ENCODE measurements at regions not wholly inside any gene's neighbourhood (a gene's known extent, or its start where the extent isn't known, plus 50 kb on each side); places are given as distances from the start of the nearest gene placed in this dataset.

DNA sequence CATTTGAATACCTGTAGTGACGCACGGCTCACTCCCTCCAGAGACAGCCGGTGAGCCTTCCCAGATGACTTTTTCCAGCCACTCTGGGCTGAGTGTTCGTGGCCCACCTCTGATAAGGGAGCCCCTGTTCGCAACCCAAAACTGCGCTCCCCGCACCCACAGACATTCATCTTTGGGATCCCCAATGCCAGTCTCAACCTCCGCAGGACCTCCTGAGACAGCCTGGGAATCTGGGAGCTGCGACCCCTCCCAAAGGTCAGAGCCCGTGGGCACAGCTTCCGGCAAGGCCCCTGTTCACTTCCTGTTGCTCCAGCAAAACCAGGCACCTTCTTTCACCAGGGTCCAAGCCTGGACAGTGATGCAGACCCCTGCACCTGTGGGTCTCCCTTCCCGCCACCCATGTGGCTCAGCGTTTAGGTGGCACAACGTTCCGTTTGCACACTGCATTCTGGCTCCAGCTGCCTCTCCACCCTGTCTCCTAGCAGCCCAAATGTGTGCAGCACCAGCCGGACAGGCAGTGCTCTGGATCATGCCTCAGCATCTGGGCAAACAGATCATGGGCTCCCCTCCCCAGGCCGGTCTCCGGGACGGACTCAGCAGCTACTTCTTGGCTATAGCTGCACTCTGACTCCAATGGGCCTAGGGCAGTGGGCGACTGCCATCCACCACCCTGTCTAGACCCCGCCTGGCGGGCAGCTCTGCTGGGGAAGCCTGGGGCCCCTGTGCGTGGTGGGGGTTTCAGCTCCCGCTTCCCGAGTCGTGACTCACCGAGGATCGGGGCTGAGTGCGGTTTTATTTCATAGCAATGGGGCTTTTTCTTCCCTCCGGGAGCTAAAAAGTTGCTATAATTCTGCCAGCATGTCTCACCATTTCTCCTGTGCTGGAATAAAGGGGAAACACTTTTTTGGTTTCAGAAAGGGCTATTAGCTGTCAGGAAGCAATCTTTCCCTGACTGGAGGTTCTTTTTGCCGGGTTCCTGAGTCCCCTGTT is 156.0 kb downstream of the OLFM1 start:
- no peak for DNase-seq
- H3K18ac ChIP-seq (ENCODE audit: low read length) = no peak overlapping the region
- no peak overlapping the region for H3K23ac ChIP-seq (ENCODE audit: low read length)
- no CpG with 5 or more reads among the region's 31 CpGs for WGBS (ENCODE audit: extremely low coverage, insufficient coverage, low lambda C conversion rate)
- no peak overlapping the region for H3K4ac ChIP-seq (ENCODE audit: low read depth, low read length)
- no peak overlapping the region for H3K9ac ChIP-seq (ENCODE audit: low read length)
- H4K8ac ChIP-seq (ENCODE audit: low read depth, low read length) = no peak overlapping the region
- H3K27me3 ChIP-seq (ENCODE audit: insufficient read depth, low read length, poor library complexity) = no peaks in the 10 kb centered on the region
- no peaks in the 10 kb centered on the region for H3K4me1 ChIP-seq (ENCODE audit: control insufficient read depth, low read depth, low read length)
- no peaks in the 10 kb centered on the region for H3K79me2 ChIP-seq (ENCODE audit: control insufficient read depth, insufficient read depth, low read length)
- no peak overlapping the region for H3K4me3 ChIP-seq (ENCODE audit: low read length)
- H2BK5ac ChIP-seq (ENCODE audit: low read length) = no peak overlapping the region
- H2BK15ac ChIP-seq (replicated peaks; ENCODE audit: low read depth) = no peak overlapping the region
- H3K79me1 ChIP-seq (ENCODE audit: low read length) = no peaks in the 10 kb centered on the region
- no peak overlapping the region for H3K27ac ChIP-seq (ENCODE audit: low read depth, low read length)
- H4K5ac ChIP-seq (ENCODE audit: low read length) = no peak overlapping the region
- H2AK5ac ChIP-seq (ENCODE audit: low read length) = no peak overlapping the region
- H2BK120ac ChIP-seq (ENCODE audit: low read depth, low read length) = no peak overlapping the region
- H3K56ac ChIP-seq (ENCODE audit: low read length) = no peak overlapping the region
- H3K36me3 ChIP-seq (ENCODE audit: control insufficient read depth, insufficient read depth, low read length) = no peaks in the 10 kb centered on the region
- H3K4me2 ChIP-seq (ENCODE audit: low read length) = no peak overlapping the region

DNA sequence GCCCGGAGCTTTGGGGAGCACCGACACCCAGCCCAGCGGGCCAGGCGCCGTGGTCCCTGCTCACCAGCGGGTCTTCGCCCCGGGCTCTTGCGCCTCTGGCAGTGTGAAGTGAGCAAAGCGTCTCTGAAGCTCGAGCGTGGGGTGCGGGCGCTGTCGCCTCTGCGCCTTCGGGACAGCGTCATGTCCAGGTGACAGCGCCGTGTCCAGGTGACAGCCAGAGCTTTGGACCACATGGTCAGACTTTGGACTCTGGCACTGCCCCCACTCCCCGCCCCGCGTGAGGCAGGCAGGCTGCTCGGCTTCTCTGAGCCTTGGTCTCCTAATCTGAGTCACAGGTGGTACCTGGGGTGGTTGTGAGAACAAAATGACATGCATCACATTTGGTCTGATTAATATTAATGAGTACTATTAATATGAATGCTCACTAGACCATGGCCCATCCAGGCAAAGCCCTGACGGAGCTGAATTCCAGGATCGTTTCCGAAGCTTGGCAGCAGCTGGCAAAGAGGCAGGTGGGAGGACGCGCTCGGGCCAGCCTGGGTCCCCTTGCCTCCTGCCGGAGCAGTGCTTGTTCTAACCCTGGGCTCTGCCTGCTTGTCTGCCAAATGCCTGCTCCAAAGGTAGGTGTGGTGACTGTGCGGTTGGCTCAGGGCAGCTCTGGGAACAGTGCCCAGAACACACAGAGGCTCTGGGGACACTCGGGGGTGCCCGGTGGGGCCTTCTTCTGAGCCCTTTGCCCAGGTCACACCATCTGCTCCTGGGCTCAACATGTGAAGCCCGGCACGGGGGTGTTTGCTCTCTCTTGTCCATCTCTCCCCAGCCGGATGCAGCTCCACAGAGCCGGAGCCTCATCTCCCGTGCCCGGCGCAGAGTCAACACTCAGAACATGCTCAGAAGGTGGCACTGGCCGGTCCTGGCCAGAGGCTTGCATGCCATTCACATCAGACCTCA is 157.1 kb downstream of the OLFM1 start:
- Histone ChIP-seq H3K4me1 (ENCODE audit: control insufficient read depth, low read depth, low read length) (no peaks in the 10 kb centered on the region), H3K56ac (ENCODE audit: low read length) (no peak overlapping the region), H3K4me3 (ENCODE audit: low read length) (no peak overlapping the region), H3K27me3 (ENCODE audit: insufficient read depth, low read length, poor library complexity) (no peaks in the 10 kb centered on the region), H3K4me2 (ENCODE audit: low read length) (no peak overlapping the region), H3K27ac (ENCODE audit: low read depth, low read length) (no peak overlapping the region), H3K36me3 (ENCODE audit: control insufficient read depth, insufficient read depth, low read length) (no peaks in the 10 kb centered on the region), H3K23ac (ENCODE audit: low read length) (no peak overlapping the region), H2BK5ac (ENCODE audit: low read length) (no peak overlapping the region), H3K79me2 (ENCODE audit: control insufficient read depth, insufficient read depth, low read length) (no peaks in the 10 kb centered on the region), H3K9ac (ENCODE audit: low read length) (no peak overlapping the region), H3K4ac (ENCODE audit: low read depth, low read length) (no peak overlapping the region), H4K5ac (ENCODE audit: low read length) (no peak overlapping the region), H2BK120ac (ENCODE audit: low read depth, low read length) (no peak overlapping the region), H2BK15ac (replicated peaks; ENCODE audit: low read depth) (no peak overlapping the region), H2AK5ac (ENCODE audit: low read length) (no peak overlapping the region), H3K79me1 (ENCODE audit: low read length) (no peaks in the 10 kb centered on the region), H3K18ac (ENCODE audit: low read length) (no peak overlapping the region), H4K8ac (ENCODE audit: low read depth, low read length) (no peak overlapping the region)
- no CpG with 5 or more reads among the region's 42 CpGs for WGBS (ENCODE audit: extremely low coverage, insufficient coverage, low lambda C conversion rate)
- no peak for DNase-seq

DNA sequence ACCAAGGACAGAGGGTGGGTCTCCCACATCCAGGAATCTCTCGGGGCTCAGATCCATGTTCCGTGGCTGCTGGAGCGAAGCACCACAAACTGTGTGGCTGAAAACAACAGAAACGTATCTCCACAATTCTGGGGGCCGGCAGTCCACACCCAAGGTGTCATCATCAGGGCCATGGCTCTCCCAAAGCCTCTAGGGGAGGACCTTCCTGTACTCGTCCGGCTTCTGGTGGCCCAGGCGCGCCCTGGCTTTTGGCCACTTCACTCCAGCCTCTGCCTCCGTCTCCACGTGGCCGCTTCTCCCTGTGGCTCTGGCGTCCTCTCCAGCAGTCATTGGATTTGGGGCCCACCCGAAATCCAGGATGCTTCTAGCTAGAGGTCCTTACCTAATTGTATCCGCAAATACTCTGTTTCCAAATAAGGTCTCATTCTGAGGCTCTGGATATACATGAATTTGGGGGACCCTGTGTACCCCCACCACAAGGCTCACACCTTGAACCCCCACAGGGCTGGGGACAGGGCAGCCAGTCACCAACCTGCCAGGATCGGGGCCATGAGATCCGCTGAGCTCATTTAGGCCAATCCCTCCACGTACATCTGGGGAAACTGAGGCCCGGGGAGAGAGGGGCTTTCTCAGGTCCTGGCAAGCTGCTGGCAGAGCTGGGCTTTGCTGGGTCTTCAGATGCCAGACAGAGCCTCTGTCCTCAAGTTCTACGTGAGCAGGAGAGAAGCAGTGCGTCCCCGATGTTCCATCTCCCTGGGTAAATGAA is 158.2 kb downstream of the OLFM1 start:
- no peak overlapping the region for H3K4ac ChIP-seq (ENCODE audit: low read depth, low read length)
- H4K5ac ChIP-seq (ENCODE audit: low read length) = no peak overlapping the region
- no peak overlapping the region for H2BK5ac ChIP-seq (ENCODE audit: low read length)
- no peaks in the 10 kb centered on the region for H3K36me3 ChIP-seq (ENCODE audit: control insufficient read depth, insufficient read depth, low read length)
- H2BK120ac ChIP-seq (ENCODE audit: low read depth, low read length) = no peak overlapping the region
- no peak overlapping the region for H3K23ac ChIP-seq (ENCODE audit: low read length)
- H3K9ac ChIP-seq (ENCODE audit: low read length) = no peak overlapping the region
- H3K4me3 ChIP-seq (ENCODE audit: low read length) = no peak overlapping the region
- no peak overlapping the region for H2BK15ac ChIP-seq (replicated peaks; ENCODE audit: low read depth)
- no peak overlapping the region for H4K8ac ChIP-seq (ENCODE audit: low read depth, low read length)
- no CpG with 5 or more reads among the region's 22 CpGs for WGBS (ENCODE audit: extremely low coverage, insufficient coverage, low lambda C conversion rate)
- H3K27ac ChIP-seq (ENCODE audit: low read depth, low read length) = no peak overlapping the region
- no peaks in the 10 kb centered on the region for H3K4me1 ChIP-seq (ENCODE audit: control insufficient read depth, low read depth, low read length)
- no peaks in the 10 kb centered on the region for H3K79me1 ChIP-seq (ENCODE audit: low read length)
- no peak overlapping the region for H3K18ac ChIP-seq (ENCODE audit: low read length)
- no peak overlapping the region for H3K4me2 ChIP-seq (ENCODE audit: low read length)
- H3K79me2 ChIP-seq (ENCODE audit: control insufficient read depth, insufficient read depth, low read length) = no peaks in the 10 kb centered on the region
- no peak for DNase-seq
- no peak overlapping the region for H3K56ac ChIP-seq (ENCODE audit: low read length)
- no peaks in the 10 kb centered on the region for H3K27me3 ChIP-seq (ENCODE audit: insufficient read depth, low read length, poor library complexity)
- H2AK5ac ChIP-seq (ENCODE audit: low read length) = no peak overlapping the region

DNA sequence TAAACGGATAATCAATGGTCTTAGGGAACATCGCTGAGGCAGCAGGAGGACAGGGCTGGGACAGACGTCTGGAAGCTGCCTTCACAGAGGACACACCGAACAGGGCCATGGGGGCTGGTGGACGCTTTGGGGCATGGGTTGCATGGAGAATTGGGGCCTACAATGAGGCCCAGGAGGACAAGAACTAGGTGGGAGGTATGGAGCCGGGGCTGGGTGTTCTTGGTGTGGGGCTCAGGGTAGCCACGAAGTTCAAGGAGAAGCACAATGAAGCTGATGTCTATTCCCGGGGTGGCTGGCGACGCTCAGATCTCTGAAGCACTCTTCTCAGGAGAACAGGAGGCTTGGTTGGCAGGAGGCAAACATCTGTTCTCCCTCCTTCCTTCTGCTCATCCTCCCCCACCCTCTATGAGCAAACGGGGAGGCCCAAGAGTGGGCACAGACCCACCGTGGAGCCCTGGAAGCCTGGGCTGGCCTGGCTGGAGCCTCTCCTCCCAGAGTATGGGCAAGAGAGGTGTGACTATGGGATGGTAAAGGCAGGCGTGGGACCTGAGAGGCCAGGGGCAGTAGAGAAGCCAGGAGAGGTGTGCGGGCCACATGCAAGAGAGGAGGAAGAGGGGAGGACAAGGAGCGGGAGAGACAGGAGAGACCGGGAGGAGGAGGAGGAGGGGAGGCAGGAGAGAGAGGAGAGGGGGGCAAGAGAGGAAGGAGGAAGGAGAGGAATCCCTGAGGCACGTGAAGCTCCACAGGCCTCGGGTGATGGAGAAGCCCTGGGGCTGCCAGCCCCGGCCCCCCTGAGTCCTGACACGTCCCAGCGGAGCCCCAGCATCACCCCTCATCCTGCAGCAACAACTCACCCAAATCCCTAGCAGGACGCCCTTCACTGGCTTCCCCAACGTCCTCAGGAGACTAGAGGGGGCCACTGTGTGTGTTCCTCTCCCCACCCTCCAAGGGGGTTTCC is 159.1 kb downstream of the OLFM1 start:
- Histone ChIP-seq H4K5ac (ENCODE audit: low read length) (no peak overlapping the region), H3K9ac (ENCODE audit: low read length) (no peak overlapping the region), H3K27me3 (ENCODE audit: insufficient read depth, low read length, poor library complexity) (no peaks in the 10 kb centered on the region)

More for the DNA sequence above, 159.1 kb downstream of the OLFM1 start:
- no CpG with 5 or more reads among the region's 23 CpGs for WGBS (ENCODE audit: extremely low coverage, insufficient coverage, low lambda C conversion rate)
- Histone ChIP-seq H2AK5ac (ENCODE audit: low read length) (no peak overlapping the region), H3K56ac (ENCODE audit: low read length) (no peak overlapping the region), H3K18ac (ENCODE audit: low read length) (no peak overlapping the region), H2BK15ac (replicated peaks; ENCODE audit: low read depth) (no peak overlapping the region), H3K4me2 (ENCODE audit: low read length) (no peak overlapping the region), H3K27ac (ENCODE audit: low read depth, low read length) (no peak overlapping the region), H3K79me2 (ENCODE audit: control insufficient read depth, insufficient read depth, low read length) (no peaks in the 10 kb centered on the region), H2BK120ac (ENCODE audit: low read depth, low read length) (no peak overlapping the region), H3K79me1 (ENCODE audit: low read length) (no peaks in the 10 kb centered on the region), H3K4me1 (ENCODE audit: control insufficient read depth, low read depth, low read length) (no peaks in the 10 kb centered on the region), H3K4ac (ENCODE audit: low read depth, low read length) (no peak overlapping the region), H4K8ac (ENCODE audit: low read depth, low read length) (no peak overlapping the region), H3K23ac (ENCODE audit: low read length) (no peak overlapping the region), H3K4me3 (ENCODE audit: low read length) (no peak overlapping the region), H3K36me3 (ENCODE audit: control insufficient read depth, insufficient read depth, low read length) (no peaks in the 10 kb centered on the region), H2BK5ac (ENCODE audit: low read length) (no peak overlapping the region)
- DNase-seq = no peak
